ENCODE measurements at regions not wholly inside any gene's neighbourhood (a gene's known extent, or its start where the extent isn't known, plus 50 kb on each side); places are given as distances from the start of the nearest gene placed in this dataset.

GRCh38 chr4:8754634-8755589, 116.7 kb downstream of the HMX1 start:
- DNase-seq = no peak

GRCh38 chr4:8748236-8748575, 123.4 kb downstream of the HMX1 start:
- no peak for DNase-seq

GRCh38 chr4:8747467-8748235, 124.0 kb downstream of the HMX1 start:
- DNase-seq = no peak

- no peak for DNase-seq
These were observed 124.8 kb downstream of the HMX1 start for GRCh38 chr4:8746523-8747466.

DNA sequence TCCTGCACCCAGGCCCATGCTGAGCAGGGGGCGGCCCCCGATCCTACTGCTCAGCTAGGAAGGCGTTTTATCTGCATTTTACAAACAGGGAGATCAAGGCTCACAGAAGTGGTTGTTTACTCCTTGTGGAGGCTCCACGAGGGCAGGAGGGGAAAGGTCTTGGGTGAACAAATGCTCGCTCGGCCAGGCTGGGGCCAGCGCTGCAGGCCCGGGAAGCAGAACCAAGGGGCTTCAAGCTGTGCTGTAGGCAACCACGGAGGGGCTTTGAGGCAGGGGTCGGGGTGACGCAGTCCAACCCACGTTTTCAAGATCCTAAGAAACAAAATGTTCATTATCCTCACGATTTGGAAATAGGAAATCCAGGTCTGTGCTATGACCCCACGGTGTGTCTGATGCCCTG, 125.8 kb downstream of the HMX1 start:
- DNase-seq = no peak

- DNase-seq = no peak
These were observed 126.4 kb downstream of the HMX1 start for GRCh38 chr4:8745005-8745790.

DNA sequence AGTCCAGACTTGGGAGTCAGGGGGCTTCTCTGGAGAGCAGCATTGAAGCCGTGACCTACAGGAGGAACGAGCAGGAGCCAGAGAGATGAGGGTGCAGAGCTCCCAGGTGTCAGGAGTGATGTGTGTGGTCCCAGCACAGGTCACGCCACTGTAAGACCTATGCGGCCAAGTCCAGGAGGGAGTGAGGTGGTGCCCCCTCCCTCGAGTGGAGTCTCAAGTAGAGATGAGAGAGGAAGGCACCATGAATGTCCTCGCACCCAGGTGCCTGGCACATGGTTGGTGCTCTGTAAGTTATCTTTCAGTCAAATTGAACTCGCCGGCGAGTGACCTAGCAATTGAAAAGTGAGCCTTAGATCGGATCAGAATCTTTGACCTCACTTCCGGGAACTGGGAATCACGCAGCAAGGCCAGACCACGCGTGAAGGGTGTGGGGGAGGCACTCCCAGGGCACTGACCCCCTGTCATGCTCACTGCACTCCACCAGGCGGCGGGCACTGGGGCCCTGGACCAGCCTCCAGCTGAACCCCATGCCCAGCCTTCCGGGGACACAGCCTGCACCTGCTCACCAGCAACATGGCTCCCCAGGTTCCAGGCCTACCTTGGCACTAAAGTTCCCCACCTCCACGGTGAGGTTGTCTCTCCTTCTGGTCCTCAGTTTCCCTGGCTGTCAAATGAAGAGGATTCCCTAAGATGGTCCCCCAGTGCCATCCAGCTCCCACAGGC, 127.4 kb downstream of the HMX1 start:
- DNase-seq = no peak

GRCh38 chr4:8742546-8742945, 129.1 kb downstream of the HMX1 start:
- no peak for DNase-seq

GRCh38 chr4:8741513-8742226, 130.0 kb downstream of the HMX1 start:
- DNase-seq = no peak

- DNase-seq = no peak
These were observed 130.8 kb downstream of the HMX1 start for GRCh38 chr4:8740666-8741395.

DNA sequence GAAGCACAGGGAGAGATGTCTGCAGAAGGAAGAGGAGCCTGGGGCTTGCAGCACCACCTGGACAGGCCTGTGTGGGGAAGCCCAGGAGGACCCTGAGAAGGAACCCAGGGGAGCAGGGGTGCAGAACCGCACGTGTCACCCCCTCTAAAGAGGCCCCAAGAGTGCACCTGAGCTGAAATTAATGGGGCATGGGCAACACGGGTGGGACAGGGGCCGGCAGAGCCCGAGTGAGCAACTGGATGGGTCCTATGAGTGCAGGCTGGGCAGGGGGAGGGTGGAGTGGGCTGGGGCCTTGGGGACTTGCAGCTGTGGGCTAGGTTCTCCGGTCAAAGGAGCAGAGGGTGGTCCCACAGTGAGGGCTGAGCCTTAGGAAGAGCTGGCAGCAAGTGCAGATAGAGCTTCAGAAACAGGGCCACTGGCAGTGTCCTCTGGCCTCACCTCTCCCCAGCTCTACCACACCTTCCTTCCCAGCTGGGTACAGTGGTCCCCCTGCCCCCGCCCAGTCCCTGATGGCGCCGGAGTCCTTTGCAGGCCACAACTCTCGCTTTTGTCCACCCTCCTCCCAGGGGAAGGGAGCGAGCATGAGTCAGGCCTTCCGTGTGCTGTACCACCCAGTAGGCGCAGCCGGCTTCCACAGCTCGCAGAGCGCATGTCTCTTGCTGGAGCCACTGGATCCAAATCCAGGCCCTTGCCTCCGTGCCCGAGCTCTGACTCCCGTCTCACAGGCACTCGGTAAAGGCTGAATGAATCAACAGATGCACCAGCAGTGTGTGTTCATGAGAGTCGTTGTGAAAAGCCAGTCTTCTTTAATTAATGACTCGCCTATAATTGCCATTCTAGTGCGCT, 131.6 kb downstream of the HMX1 start:
- no peak for DNase-seq

DNA sequence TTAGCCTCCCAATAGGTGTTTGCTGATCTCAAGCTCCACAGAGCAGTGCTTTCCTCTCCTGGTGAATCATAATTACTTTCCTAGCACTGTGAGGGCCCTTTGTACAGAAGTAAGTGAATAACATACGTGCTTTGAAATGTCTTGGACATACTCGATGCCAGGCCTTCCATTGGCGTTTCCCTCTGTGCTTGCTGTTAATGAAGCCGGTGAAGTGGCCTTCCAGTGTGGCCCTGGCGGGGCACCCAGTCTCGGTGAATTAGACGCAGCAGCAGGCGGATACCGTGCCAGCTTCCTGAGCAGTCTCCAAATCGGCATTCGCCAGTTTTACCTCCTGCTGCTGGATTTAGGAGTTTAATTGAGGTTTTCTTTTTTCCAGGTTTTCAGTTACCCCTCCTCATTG, 132.3 kb downstream of the HMX1 start:
- DNase-seq = no peak

GRCh38 chr4:8738471-8738931, 133.1 kb downstream of the HMX1 start:
- no peak for DNase-seq

DNA sequence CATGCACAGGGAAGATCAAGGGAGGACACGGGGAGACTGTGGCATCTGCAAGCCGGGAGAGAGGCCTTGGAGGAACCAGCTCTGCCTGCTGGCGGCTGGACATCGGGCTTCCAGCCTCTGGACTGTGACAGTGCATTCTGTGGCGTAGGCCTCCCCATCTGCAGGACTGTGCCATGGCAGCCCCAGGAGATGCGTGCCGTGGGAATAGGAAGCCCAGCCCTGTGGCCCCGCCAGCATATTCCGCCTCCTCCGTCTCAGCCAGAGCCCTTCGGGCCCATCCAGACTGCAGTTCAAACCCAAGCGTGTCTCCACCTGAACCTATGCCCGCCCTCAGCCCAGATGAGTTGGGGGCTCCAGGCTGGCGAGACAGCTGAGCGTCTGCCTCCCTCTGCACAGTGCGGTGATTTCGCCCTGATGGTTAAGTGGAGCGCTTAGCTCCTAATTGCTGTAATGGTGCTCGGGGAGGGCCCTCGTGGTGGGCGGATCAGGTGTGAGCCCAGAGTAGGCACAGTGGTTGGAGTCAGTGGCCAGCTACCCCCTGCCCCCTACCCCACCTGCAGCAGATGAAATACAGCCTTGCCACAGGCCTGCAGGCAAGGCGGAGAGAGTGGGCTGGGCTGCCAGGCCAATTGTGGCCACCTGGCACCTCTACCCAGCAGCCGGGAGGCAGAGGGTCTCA, 133.9 kb downstream of the HMX1 start:
- DNase-seq = no peak

- DNase-seq = no peak
These were observed 134.6 kb downstream of the HMX1 start for GRCh38 chr4:8737075-8737474.

DNA sequence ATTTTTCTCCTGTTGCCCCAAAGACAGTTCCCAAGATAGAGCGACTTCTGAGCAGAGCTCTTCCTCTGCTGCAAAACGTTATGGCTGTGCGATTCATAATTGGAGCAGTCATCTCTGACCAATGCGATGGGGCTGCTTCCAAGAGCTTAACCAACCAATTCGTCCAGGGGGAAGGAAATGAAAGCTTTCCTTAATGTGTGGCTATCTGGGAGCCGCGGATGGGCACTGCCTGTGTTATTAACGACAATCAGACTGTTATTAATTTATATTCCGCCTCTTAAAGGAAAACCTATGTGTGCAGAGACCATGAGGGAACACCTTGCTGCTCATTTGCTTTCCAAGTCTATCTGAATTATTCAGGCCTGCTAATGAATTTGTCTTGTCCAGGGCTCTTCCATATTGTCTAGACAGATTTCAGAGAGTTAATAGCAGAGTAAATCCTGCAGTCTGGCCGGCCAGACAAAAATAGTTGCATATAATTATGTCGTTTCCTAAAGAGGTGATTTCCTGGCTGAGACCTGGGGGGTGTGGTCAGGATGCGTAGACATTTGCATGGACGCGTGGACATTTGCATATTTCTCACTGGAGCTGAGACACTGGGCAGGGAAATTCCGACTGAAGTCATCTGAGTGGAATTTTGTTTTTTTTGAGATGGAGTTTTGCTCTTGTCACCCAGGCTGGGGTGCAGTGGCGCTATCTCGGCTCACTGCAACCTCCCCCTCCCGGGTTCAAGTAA, 135.4 kb downstream of the HMX1 start:
- DNase-seq = no peak

DNA sequence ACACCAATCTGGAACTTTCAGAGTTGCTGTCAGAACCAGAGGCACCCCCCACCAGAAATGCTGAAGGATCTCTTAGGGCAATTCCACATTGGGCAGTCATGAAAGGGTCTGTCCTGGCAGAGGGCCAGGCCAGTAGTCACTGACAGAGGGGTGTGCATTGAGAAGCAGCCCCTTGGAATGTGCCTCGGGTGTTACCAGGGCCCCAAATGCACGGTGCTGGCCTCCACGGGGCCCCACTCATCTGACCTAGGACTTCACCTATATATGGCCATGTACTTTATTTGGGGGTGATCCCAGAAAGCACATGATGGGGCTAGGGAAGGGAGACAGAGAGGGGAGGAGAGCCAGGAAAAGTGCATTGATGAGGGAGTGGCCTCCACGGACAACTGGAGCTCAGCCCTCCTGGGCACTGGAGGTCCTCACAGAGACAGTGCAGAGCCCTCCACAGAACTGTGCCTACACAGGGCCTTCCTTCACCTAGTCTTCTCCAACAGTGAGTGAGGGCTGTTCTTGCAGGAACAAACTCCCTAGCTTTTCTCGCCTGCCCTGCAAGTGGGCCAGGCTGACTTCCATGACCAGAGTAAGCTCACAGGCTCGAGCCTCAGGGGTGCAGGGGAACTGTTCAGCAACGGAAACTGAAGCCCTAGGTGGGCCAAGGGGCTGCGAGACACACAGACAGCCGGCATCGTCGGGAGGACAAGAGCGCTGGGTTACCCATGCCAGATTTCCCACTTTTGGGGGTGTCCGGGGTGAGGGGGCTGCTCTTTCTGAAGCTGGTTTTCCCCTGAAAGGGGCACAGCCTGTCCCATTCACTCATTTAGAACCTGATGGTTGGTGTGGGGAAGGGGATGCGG, 136.2 kb downstream of the HMX1 start:
- no peak for DNase-seq

All from activated CD4-positive, alpha-beta T cell treated with anti-CD3 and anti-CD28 coated beads, Interleukin-2, amount 50 U/mL, for 48 hours (primary cell).